Uterus (tissue), 2 donors: ENCODE measurements at regions not wholly inside any gene's neighbourhood (a gene's known extent, or its start where the extent isn't known, plus 50 kb on each side); places are given as distances from the start of the nearest gene placed in this dataset.

ENCODE experiments used
- CTCF ChIP-seq, 4 experiments: fragments of 200-600 bp in 2 of 4; fragments of 450-650 bp in 2 of 4; sonication (generic) in 2 of 4; IDR thresholded peaks; one replicate each; pipeline ENCODE4 v1.5.1; 2016 to 2019; ENCODE audit warnings: antibody characterized with exemption in 4 of 4, mild to moderate bottlenecking in 2 of 4, moderate library complexity in 1 of 4
- POLR2A ChIP-seq, 2 donors: fragments of 450-650 bp; IDR thresholded peaks; one replicate each; pipeline ENCODE4 v1.6.1; 2016; ENCODE audit warnings: antibody characterized with exemption in 2 of 2, mild to moderate bottlenecking in 1 of 2, moderate library complexity in 1 of 2

DNA sequence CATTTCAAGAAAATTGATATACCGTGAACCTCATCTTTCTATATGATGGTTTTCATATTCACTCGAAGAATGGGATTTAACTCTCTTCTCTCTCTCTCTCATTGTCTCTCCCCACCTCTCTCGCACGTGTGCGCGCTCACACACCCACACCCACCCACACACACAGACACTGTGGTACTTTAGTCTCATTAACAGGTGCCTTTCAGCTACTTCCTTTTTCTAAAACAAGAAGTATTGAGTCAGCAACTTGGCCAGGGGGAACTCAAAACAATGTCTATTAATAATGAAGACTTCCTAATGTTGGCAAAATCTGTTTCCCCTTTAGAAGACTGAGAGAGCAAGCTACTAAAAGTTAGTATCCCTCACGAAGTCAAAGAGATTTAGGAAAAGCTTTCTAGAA is 150.7 kb downstream of the TMCO5A start:
- no peak for TF ChIP-seq CTCF (IDR thresholded peaks at IDR 0.05)
- no peak for TF ChIP-seq POLR2A (IDR thresholded peaks at IDR 0.05)
